Endothelial cell of umbilical vein (primary cell): ENCODE measurements at regions not wholly inside any gene's neighbourhood (a gene's known extent, or its start where the extent isn't known, plus 50 kb on each side); places are given as distances from the start of the nearest gene placed in this dataset.

Experiments
- BruUV-seq: library from RNA; stranded (reverse); fragments of 400-500 nt; replicated peaks from 2 replicates; lab custom pipeline; 2021; lab: Mats Ljungman, UMichigan
- CTCF ChIA-PET: fragments of 300-600, 350-600 bp; sonication (Branson Sonifier 250); formaldehyde crosslinking; loops from one replicate; lab custom pipeline; 2021; ENCODE audit warnings: antibody characterized with exemption, inconsistent platforms; lab: Charles Lee
- POLR2A ChIA-PET: fragments of 300-600, 350-600 bp; sonication (Branson Sonifier 250); formaldehyde crosslinking; loops from one replicate; lab custom pipeline; 2021; ENCODE audit warnings: antibody characterized with exemption, inconsistent platforms; lab: Charles Lee
- DNase-seq: peaks from one replicate; pipeline ENCODE4 v3.0.0-alpha.2; 2011; ENCODE audit warnings: low read depth, low spot score
- FAIRE-seq: peaks from 2 replicates; lab custom pipeline; 2011; peaks lifted over from hg19 to GRCh38; lab: Jason Lieb, UNC
- H2AFZ ChIP-seq: 2 replicates; pipeline ENCODE4 v1.6.0; 2012; ENCODE audit warnings: low read depth, low read length, control low read depth, inconsistent platforms
- H3K27ac ChIP-seq: 2 replicates; pipeline ENCODE4 v1.5.1; 2011; ENCODE audit warnings: low read depth, mild to moderate bottlenecking, control low read depth, low read length, moderate library complexity; ENCODE audit not compliant: insufficient read depth
- H3K27me3 ChIP-seq, 2 experiments: 2 replicates each; pipeline versions ENCODE4 v1.6.0 to v1.6.1; 2011; ENCODE audit warnings: low read length in 2 of 2, mixed read lengths in 1 of 2; ENCODE audit not compliant: control insufficient read depth in 2 of 2, insufficient read depth in 2 of 2
- H3K36me3 ChIP-seq, 2 experiments: 2 replicates in 1 of 2; 3 replicates in 1 of 2; pipeline ENCODE4 v1.5.1; 2011; ENCODE audit warnings: low read length in 2 of 2, mild to moderate bottlenecking in 1 of 2, moderate library complexity in 1 of 2; ENCODE audit not compliant: control insufficient read depth in 2 of 2, insufficient read depth in 2 of 2; ENCODE audit errors: extremely low read depth in 1 of 2
- H3K4me1 ChIP-seq: 3 replicates; pipeline ENCODE4 v1.5.1; 2011; ENCODE audit warnings: mild to moderate bottlenecking, low read length; ENCODE audit not compliant: control insufficient read depth, insufficient read depth; ENCODE audit errors: extremely low read depth
- H3K4me2 ChIP-seq: 2 replicates; pipeline ENCODE4 v1.6.1; 2011; ENCODE audit warnings: low read length, control low read depth, mixed read lengths; ENCODE audit not compliant: insufficient read depth
- H3K4me3 ChIP-seq, 3 experiments: fragments of 200-600 bp in 1 of 3; sonication (generic), shearing (Covaris generic) in 1 of 3; replicated peaks in 1 of 3; 2 replicates each; pipeline ENCODE4 v1.5.1; 2011 to 2016; ENCODE audit warnings: control low read depth in 3 of 3, low read length in 3 of 3, mild to moderate bottlenecking in 2 of 3, inconsistent platforms in 1 of 3, low read depth in 1 of 3, moderate library complexity in 1 of 3; ENCODE audit not compliant: insufficient read depth in 1 of 3
- H3K79me2 ChIP-seq: 2 replicates; pipeline ENCODE4 v1.6.0; 2012; ENCODE audit warnings: low read length, inconsistent platforms; ENCODE audit not compliant: control insufficient read depth, insufficient read depth
- H3K9ac ChIP-seq: replicated peaks from 2 replicates; pipeline ENCODE3; 2011; ENCODE audit warnings: low read length, control low read depth; ENCODE audit not compliant: insufficient read depth; ENCODE audit errors: extremely low read depth
- H3K9me1 ChIP-seq: replicated peaks from 3 replicates; pipeline ENCODE4 v1.6.0; 2011; ENCODE audit warnings: mild to moderate bottlenecking, low read length; ENCODE audit not compliant: control insufficient read depth, insufficient read depth; ENCODE audit errors: extremely low read depth
- H3K9me3 ChIP-seq: replicated peaks from 2 replicates; pipeline ENCODE4 v1.5.1; 2012; ENCODE audit warnings: low read length, inconsistent platforms; ENCODE audit not compliant: control insufficient read depth, insufficient read depth
- H4K20me1 ChIP-seq: replicated peaks from 2 replicates; pipeline ENCODE3; 2011; ENCODE audit warnings: mild to moderate bottlenecking, low read length; ENCODE audit not compliant: control insufficient read depth, insufficient read depth; ENCODE audit errors: extremely low read depth
- EZH2 ChIP-seq: IDR thresholded peaks from 2 replicates; pipeline ENCODE4 v1.6.1; 2012; ENCODE audit warnings: borderline replicate concordance, low read depth, mild to moderate bottlenecking, moderate library complexity, low read length, inconsistent platforms; ENCODE audit not compliant: severe bottlenecking
- FOS ChIP-seq: IDR thresholded peaks from 2 replicates; pipeline ENCODE4 v1.6.1; 2011; ENCODE audit warnings: mild to moderate bottlenecking, low read length, moderate library complexity, borderline replicate concordance; ENCODE audit not compliant: insufficient read depth
- GATA2 ChIP-seq: IDR thresholded peaks from 2 replicates; pipeline ENCODE4 v1.7.0; 2011; ENCODE audit warnings: low read depth, mild to moderate bottlenecking, moderate library complexity, mixed read lengths, low read length; ENCODE audit not compliant: insufficient read length, insufficient read depth
- JUN ChIP-seq: IDR thresholded peaks from 2 replicates; pipeline ENCODE4 v1.6.1; 2011; ENCODE audit warnings: borderline replicate concordance, low read depth; ENCODE audit not compliant: insufficient read length, insufficient read depth
- MYC ChIP-seq: IDR thresholded peaks from one replicate; pipeline ENCODE4 v1.6.1; 2011; ENCODE audit warnings: mild to moderate bottlenecking, low read depth, low read length
- POLR2A ChIP-seq: IDR thresholded peaks from 2 replicates; pipeline ENCODE4 v1.6.1; 2012; ENCODE audit warnings: low read depth, mild to moderate bottlenecking, control low read depth, low read length
- POLR2AphosphoS5 ChIP-seq: IDR thresholded peaks from 2 replicates; pipeline ENCODE4 v1.6.1; 2012; ENCODE audit warnings: low read depth, mild to moderate bottlenecking, control low read depth, low read length, moderate library complexity; ENCODE audit not compliant: insufficient read depth
- dilution Hi-C: fragments of 300-500 bp; cut with MboI; formaldehyde crosslinking; loops from one replicate; pipeline ENCODE4 v1.15.0; 2019; ENCODE audit warnings: low sequenced_read_pairs; ENCODE audit not compliant: extremely low pct_ligation_motif_present
- intact Hi-C: fragments of 100-400 bp; cut with micrococcal nuclease; formaldehyde crosslinking; loops from one replicate; pipeline ENCODE4 v1.10.0; 2022
- TF ChIP-seq, protein P1 (sequence below), 2 donors: IDR thresholded peaks; 1 replicate in 1 of 2; 2 replicates in 1 of 2; pipeline ENCODE4 v1.5.1; 2011; ENCODE audit warnings: low read length in 2 of 2, mild to moderate bottlenecking in 2 of 2, moderate library complexity in 2 of 2, control low read depth in 1 of 2, inconsistent platforms in 1 of 2, low read depth in 1 of 2; ENCODE audit not compliant: insufficient read depth in 1 of 2; ENCODE audit errors: extremely low read depth in 1 of 2
- TF ChIP-seq, protein P2 (sequence below): IDR thresholded peaks from 2 replicates; pipeline ENCODE4 v1.6.1; 2011; ENCODE audit not compliant: insufficient read depth, insufficient read length

DNA sequence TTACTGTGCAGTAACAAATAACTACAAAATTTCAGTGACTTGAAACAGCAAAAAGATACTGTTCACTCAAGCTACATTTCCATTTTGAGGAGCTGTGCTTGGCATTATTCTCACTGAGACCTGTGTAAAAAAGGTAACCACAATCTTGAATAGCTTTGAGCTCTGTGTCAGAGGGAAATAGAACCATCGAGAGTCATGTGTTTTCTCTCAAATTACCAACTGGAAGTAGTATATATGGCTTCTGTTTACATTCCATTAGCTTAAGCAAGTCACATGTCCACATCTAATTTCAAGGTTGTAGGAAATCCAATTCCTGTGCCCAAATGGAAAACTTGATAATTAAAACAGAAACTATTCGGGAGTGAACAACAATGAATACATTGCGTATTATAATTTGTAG is 82.9 kb upstream of the BANK1 start:
- ChIA-PET POLR2A (no interaction called here), CTCF (interaction anchor here (0.6 to 1.7 kb wide), 4 partner anchors 14 to 1088 kb away, joined by 3 to 8 read pairs (median 4); no protein-coding TSS in a partner anchor)
- Histone ChIP-seq H3K9me3 (no peaks in the 10 kb centered on the region), H3K79me2 (no peaks in the 10 kb centered on the region), H3K27ac (no peak overlapping the region), H3K4me3 (no peak overlapping the region), H3K9ac (no peak overlapping the region), H3K9me1 (no peaks in the 10 kb centered on the region), H4K20me1 (no peaks in the 10 kb centered on the region), H3K27me3 (no peaks in the 10 kb centered on the region), H3K36me3 (no peaks in the 10 kb centered on the region), H2AFZ (no peak overlapping the region), H3K4me1 (no peaks in the 10 kb centered on the region), H3K4me2 (no peak overlapping the region)
- no TSS peak for BruUV-seq
- no peak for TF ChIP-seq POLR2AphosphoS5
- TF ChIP-seq, protein P1, sequence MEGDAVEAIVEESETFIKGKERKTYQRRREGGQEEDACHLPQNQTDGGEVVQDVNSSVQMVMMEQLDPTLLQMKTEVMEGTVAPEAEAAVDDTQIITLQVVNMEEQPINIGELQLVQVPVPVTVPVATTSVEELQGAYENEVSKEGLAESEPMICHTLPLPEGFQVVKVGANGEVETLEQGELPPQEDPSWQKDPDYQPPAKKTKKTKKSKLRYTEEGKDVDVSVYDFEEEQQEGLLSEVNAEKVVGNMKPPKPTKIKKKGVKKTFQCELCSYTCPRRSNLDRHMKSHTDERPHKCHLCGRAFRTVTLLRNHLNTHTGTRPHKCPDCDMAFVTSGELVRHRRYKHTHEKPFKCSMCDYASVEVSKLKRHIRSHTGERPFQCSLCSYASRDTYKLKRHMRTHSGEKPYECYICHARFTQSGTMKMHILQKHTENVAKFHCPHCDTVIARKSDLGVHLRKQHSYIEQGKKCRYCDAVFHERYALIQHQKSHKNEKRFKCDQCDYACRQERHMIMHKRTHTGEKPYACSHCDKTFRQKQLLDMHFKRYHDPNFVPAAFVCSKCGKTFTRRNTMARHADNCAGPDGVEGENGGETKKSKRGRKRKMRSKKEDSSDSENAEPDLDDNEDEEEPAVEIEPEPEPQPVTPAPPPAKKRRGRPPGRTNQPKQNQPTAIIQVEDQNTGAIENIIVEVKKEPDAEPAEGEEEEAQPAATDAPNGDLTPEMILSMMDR (IDR thresholded peaks at IDR 0.05; ENCODE audit: extremely low read depth in 1 of 2, insufficient read depth in 1 of 2, low read depth in 1 of 2, low read length in 2 of 2) = no peak
- TF ChIP-seq FOS = no peak
- no peak for TF ChIP-seq EZH2
- no peak for TF ChIP-seq POLR2A
- TF ChIP-seq, protein P2, sequence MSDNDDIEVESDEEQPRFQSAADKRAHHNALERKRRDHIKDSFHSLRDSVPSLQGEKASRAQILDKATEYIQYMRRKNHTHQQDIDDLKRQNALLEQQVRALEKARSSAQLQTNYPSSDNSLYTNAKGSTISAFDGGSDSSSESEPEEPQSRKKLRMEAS = no peak
- TF ChIP-seq JUN = no peak
- no peak for TF ChIP-seq MYC
- no peak for TF ChIP-seq GATA2
- no peak for FAIRE-seq
- dilution Hi-C loops (no loop called here), intact Hi-C loops (no loop called here)
- DNase-seq = no peak
